ENCODE measurements at regions not wholly inside any gene's neighbourhood (a gene's known extent, or its start where the extent isn't known, plus 50 kb on each side); places are given as distances from the start of the nearest gene placed in this dataset.
"Not testable (repeated sequence)": the region's sequence is repeated elsewhere in the genome, so short reads cannot be mapped to it uniquely, and the experiment has no call there.

GRCh38 chr20:47429409-47429808 lies 72.3 kb upstream of the NCOA3 start:
- peaks cover 0 to 25% (median 18%) of the 10 kb centered on the region in 8 donors for H3K9me3 Mint-ChIP-seq
- no peaks in the 10 kb centered on the region for H3K4me1 Mint-ChIP-seq
- Histone ChIP-seq H3K27ac (ENCODE audit: low read depth, low read length) (no peak overlapping the region), H3K36me3 (ENCODE audit: insufficient read depth, low read length) (no peaks in the 10 kb centered on the region), H3K4me1 (ENCODE audit: insufficient read depth, low read length) (no peaks in the 10 kb centered on the region), H3K9me3 (ENCODE audit: control insufficient read depth in 1 of 2, low read length in 2 of 2) (peaks cover 0 to 5% of the 10 kb centered on the region in 2 donors), H3K27me3 (ENCODE audit: insufficient read depth, low read length) (no peaks in the 10 kb centered on the region), H3K4me3 (ENCODE audit: low read length in 2 of 2) (no peak overlapping the region)
- CTCF ChIA-PET (ENCODE audit: partially characterized antibody) = no interaction called here
- no peak overlapping the region for H3K27ac Mint-ChIP-seq
- no peak for DNase-seq
- H3K36me3 Mint-ChIP-seq = peaks cover 0 to 4% of the 10 kb centered on the region in 2 donors
- POLR2A ChIA-PET (ENCODE audit: partially characterized antibody) = no interaction called here
- no peaks in the 10 kb centered on the region for H3K27me3 Mint-ChIP-seq
- H3K4me3 Mint-ChIP-seq = no peak overlapping the region
- intact Hi-C loops (cut with micrococcal nuclease) = no loop called here

DNA sequence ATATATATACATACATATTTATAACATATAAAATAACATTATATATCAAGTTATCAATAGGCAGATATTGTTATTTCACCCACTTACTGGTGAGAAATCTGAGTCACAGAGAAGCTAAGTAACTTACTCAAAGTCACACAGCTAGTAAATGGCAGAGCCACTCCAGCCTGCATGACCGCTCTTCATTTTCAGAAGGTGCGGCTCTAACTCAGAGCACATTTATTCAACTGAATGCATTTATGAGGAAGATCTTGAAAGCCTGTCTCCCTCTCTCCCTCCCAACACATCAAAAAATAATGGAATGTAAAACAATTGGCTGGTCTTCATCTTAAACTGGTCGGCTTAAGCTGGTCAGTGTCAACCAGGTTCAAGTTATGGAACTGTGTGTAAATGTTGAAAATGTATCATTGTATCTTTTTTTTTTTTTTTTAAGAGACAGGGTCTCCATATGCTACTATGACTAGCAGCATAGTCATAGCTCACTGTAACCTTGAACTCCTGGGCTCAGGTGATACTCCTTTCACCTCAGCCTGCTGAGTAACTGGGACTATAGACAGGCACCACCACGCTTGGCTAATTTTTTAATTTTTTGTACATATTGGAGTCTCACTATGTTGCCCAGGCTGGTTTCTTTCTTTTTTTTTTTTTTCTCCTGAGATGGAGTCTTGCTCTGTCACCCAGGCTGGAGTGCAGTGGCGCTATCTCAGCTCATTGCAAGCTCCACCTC lies 70.7 kb upstream of the NCOA3 start:
- H3K9me3 Mint-ChIP-seq = peaks cover 0 to 25% (median 18%) of the 10 kb centered on the region in 8 donors
- Histone ChIP-seq H3K36me3 (ENCODE audit: insufficient read depth, low read length) (no peaks in the 10 kb centered on the region), H3K9me3 (ENCODE audit: control insufficient read depth in 1 of 2, low read length in 2 of 2) (peaks cover 0 to 5% of the 10 kb centered on the region in 2 donors), H3K27ac (ENCODE audit: low read depth, low read length) (no peak overlapping the region), H3K4me1 (ENCODE audit: insufficient read depth, low read length) (no peaks in the 10 kb centered on the region), H3K27me3 (ENCODE audit: insufficient read depth, low read length) (no peaks in the 10 kb centered on the region), H3K4me3 (ENCODE audit: low read length in 2 of 2) (no peak overlapping the region)
- intact Hi-C loops (cut with micrococcal nuclease) = no loop called here
- no peak overlapping the region for H3K27ac Mint-ChIP-seq
- no peak for DNase-seq
- no peak overlapping the region for H3K4me3 Mint-ChIP-seq
- H3K27me3 Mint-ChIP-seq = no peaks in the 10 kb centered on the region
- H3K4me1 Mint-ChIP-seq = no peaks in the 10 kb centered on the region
- POLR2A ChIA-PET (ENCODE audit: partially characterized antibody) = interaction anchor here (0.5 kb wide), 1 partner anchor 86 kb away, joined by 3 read pairs; no protein-coding TSS in a partner anchor
- CTCF ChIA-PET (ENCODE audit: partially characterized antibody) = interaction anchor here (0.6 to 2.5 kb wide), 2 partner anchors 20 to 47 kb away, joined by 3 to 9 read pairs; no protein-coding TSS in a partner anchor
- H3K36me3 Mint-ChIP-seq = peaks cover 0 to 4% of the 10 kb centered on the region in 2 donors

- peaks cover 0 to 2% of the 10 kb centered on the region in 2 donors for H3K36me3 Mint-ChIP-seq
- no peak overlapping the region for H3K27ac ChIP-seq (ENCODE audit: low read depth, low read length)
- H3K4me1 Mint-ChIP-seq = no peaks in the 10 kb centered on the region
- H3K4me3 ChIP-seq (ENCODE audit: low read length in 2 of 2) = no peak overlapping the region
- H3K4me1 ChIP-seq (ENCODE audit: insufficient read depth, low read length) = no peaks in the 10 kb centered on the region
- no peaks in the 10 kb centered on the region for H3K36me3 ChIP-seq (ENCODE audit: insufficient read depth, low read length)
- peak overlapping the region in 1 of 7 donors; percentile 23 for H3K27ac Mint-ChIP-seq
- ChIA-PET POLR2A (ENCODE audit: partially characterized antibody) (no interaction called here), CTCF (ENCODE audit: partially characterized antibody) (interaction anchor here (2.5 kb wide), 1 partner anchor 49 kb away, joined by 9 read pairs; no protein-coding TSS in a partner anchor)
- no peak for DNase-seq
- no peak overlapping the region for H3K4me3 Mint-ChIP-seq
- H3K9me3 Mint-ChIP-seq = peaks cover 0 to 10% (median 6%) of the 10 kb centered on the region in 8 donors
- no peaks in the 10 kb centered on the region for H3K27me3 ChIP-seq (ENCODE audit: insufficient read depth, low read length)
- H3K9me3 ChIP-seq (ENCODE audit: control insufficient read depth in 1 of 2, low read length in 2 of 2) = peaks cover 0 to under 1% of the 10 kb centered on the region in 2 donors
- no peaks in the 10 kb centered on the region for H3K27me3 Mint-ChIP-seq
- intact Hi-C loops (cut with micrococcal nuclease) = no loop called here
Measured at GRCh38 chr20:47432834-47433210, 68.9 kb upstream of the NCOA3 start.

DNA sequence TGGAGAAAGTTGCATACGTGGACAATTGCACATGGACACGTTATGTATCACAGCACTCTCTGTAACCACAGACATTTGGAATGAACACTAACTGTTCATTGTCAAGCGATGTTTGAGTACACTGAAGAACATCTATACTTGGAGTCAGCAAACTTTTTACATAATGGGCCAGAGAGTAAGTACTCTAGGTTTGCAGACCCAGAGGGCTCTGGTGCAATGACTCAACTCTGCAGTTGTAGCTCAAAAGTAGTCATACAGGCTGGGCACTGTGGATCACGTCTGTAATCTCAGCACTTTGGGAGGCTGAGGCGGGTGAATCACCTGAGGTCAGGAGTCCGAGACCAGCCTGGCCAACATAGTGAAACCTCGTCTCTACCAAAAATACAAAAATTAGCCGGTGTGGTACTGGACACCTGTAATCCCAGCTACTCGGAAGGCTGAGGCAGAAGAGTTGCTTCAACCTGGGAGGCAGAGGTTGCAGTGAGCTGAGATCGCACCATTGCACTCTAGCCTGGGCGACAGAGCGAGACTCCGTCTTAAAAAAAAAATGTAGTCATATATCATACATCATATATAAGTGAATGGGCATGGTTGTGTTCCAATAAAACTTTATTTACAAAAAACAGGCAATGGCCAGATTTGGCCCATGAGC lies 67.4 kb upstream of the NCOA3 start:
- H3K27ac Mint-ChIP-seq; H3K4me1 ChIP-seq (ENCODE audit: insufficient read depth, low read length); H3K36me3 Mint-ChIP-seq; H3K27me3 ChIP-seq (ENCODE audit: insufficient read depth, low read length); H3K4me3 Mint-ChIP-seq; H3K4me1 Mint-ChIP-seq; H3K9me3 ChIP-seq (ENCODE audit: control insufficient read depth in 1 of 2, low read length in 2 of 2); H3K27ac ChIP-seq (ENCODE audit: low read depth, low read length); intact Hi-C loops (cut with micrococcal nuclease); H3K36me3 ChIP-seq (ENCODE audit: insufficient read depth, low read length); H3K4me3 ChIP-seq (ENCODE audit: low read length in 2 of 2); H3K9me3 Mint-ChIP-seq; DNase-seq; POLR2A ChIA-PET (ENCODE audit: partially characterized antibody); CTCF ChIA-PET (ENCODE audit: partially characterized antibody); H3K27me3 Mint-ChIP-seq: not testable (repeated sequence)

DNA sequence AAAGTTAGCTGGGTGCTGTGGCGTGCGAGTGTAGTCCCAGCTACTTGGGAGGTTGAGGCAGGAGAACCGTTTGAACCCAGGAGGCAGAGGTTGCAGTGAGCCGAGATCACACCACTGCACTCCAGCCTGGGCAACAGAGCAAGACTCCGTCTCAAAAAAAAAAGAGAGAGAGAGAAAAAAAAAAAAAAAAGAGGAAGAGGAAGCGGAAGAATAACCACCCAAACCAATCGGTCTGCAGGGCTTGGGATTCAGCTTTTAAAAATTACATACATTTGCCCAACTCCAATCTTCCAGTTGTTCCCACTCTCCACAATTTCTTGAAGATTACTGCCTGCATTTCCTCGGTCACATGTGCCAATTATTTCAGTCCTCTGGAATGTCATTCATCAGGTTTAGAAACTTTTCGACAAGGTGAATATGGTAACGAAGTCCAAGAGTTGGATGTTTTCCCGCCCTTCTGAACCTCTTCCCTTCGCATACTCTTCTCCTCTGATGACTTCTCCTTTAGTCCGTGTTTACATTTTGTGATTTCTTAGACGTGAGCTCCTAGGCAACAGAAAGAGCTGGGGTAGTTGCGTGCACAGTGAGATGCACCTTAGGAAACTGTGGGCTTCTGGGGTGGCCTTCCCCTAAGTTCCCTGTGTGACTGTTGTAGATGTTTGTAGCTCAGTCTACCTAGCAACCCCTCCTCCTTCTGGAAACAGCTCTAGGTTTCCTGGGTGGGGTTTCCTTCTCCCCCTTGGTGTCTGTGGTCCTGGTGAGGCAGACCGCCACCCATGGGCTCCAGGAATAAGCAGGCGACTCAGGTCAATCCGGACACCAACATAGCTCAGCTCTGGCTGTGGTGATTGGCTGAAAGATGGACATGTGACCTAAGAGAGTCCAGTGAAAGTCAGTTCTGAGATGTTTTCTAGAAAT lies 63.0 kb upstream of the NCOA3 start:
- Histone ChIP-seq H3K27ac (ENCODE audit: low read depth, low read length) (no peak overlapping the region), H3K9me3 (ENCODE audit: control insufficient read depth in 1 of 2, low read length in 2 of 2) (no peaks in the 10 kb centered on the region), H3K4me3 (ENCODE audit: low read length in 2 of 2) (no peak overlapping the region), H3K4me1 (ENCODE audit: insufficient read depth, low read length) (peaks cover 5% of the 10 kb centered on the region), H3K36me3 (ENCODE audit: insufficient read depth, low read length) (no peaks in the 10 kb centered on the region), H3K27me3 (ENCODE audit: insufficient read depth, low read length) (no peaks in the 10 kb centered on the region)
- peak in 2 of 5 donors; percentile 4 to 16 for DNase-seq
- intact Hi-C loops (cut with micrococcal nuclease) = no loop called here
- Mint-ChIP-seq H3K27me3 (no peaks in the 10 kb centered on the region), H3K9me3 (no peaks in the 10 kb centered on the region), H3K4me1 (peaks cover 6 to 7% (median 6%) of the 10 kb centered on the region in 4 donors), H3K4me3 (peak overlapping the region in 1 of 8 donors; percentile 31), H3K27ac (peak overlapping the region in 4 of 7 donors; percentile 7 to 80 (median 44)), H3K36me3 (no peaks in the 10 kb centered on the region)
- ChIA-PET CTCF (ENCODE audit: partially characterized antibody) (interaction anchor here (1.2 kb wide), 1 partner anchor 55 kb away, joined by 5 read pairs; no protein-coding TSS in a partner anchor), POLR2A (ENCODE audit: partially characterized antibody) (interaction anchor here (0.6 kb wide), 1 partner anchor 74 kb away, joined by 3 read pairs; no protein-coding TSS in a partner anchor)

DNA sequence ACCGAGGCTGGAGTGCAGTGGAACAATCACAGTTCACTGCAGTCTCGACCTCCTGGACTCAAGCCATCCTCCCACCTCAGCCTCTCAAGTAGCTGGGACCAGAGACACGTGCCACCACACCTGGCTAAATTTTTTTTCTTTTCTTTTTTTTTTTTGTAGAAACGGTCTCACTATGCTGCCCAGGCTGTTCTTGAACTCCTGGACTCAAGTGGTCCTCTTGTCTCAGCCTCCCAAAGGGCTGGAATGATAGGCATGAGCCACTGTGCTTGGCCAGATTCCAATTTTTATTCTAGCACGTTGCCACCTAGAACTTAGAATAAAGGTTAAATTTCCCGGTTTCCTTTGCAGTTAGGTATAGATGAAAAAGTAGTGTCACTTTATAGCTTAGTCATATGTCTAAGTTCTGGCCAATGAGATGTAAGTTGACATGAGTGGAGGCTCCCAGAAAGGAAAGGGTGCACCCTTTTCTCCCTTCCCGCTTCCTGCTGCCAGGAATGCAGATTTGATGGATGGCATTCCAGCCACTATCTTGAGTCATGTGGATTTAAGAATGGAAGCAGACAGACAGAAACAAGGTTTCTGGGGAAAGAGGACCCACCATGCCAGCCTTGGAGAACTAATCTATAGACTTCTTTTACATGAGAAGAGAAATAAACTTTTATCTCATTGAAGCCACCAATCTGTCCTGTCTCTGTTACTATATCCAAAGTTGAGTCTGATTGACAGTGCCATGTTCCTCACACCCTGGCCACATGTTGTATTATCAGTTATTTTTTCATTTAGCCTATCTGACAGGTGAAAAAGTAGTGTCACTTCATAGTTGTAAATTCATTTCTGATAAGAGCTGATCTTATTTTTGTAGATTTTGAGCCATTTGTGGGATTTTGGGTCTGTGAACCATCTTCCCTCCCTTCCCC lies 60.6 kb upstream of the NCOA3 start:
- Histone ChIP-seq H3K27me3 (ENCODE audit: insufficient read depth, low read length) (no peaks in the 10 kb centered on the region), H3K36me3 (ENCODE audit: insufficient read depth, low read length) (no peaks in the 10 kb centered on the region), H3K9me3 (ENCODE audit: control insufficient read depth in 1 of 2, low read length in 2 of 2) (no peaks in the 10 kb centered on the region), H3K4me3 (ENCODE audit: low read length in 2 of 2) (no peak overlapping the region), H3K27ac (ENCODE audit: low read depth, low read length) (no peak overlapping the region), H3K4me1 (ENCODE audit: insufficient read depth, low read length) (peaks cover 5% of the 10 kb centered on the region)
- POLR2A ChIA-PET (ENCODE audit: partially characterized antibody) = interaction anchor here (0.6 kb wide), 1 partner anchor 1885 kb away, joined by 3 read pairs; no protein-coding TSS in a partner anchor
- Mint-ChIP-seq H3K9me3 (no peaks in the 10 kb centered on the region), H3K27ac (peak overlapping the region in 2 of 7 donors; percentile 24 to 43), H3K4me1 (peaks cover 6 to 7% (median 6%) of the 10 kb centered on the region in 4 donors), H3K27me3 (no peaks in the 10 kb centered on the region), H3K36me3 (no peaks in the 10 kb centered on the region), H3K4me3 (no peak overlapping the region)
- intact Hi-C loops (cut with micrococcal nuclease) = no loop called here
- DNase-seq = no peak
- CTCF ChIA-PET (ENCODE audit: partially characterized antibody) = interaction anchor here (0.9 kb wide), 1 partner anchor 179 kb away, joined by 4 read pairs; no protein-coding TSS in a partner anchor

All from CD4-positive, alpha-beta memory T cell (primary cell).